ENCODE measurements at regions not wholly inside any gene's neighbourhood (a gene's known extent, or its start where the extent isn't known, plus 50 kb on each side); places are given as distances from the start of the nearest gene placed in this dataset.
"Not testable (repeated sequence)": the region's sequence is repeated elsewhere in the genome, so short reads cannot be mapped to it uniquely, and the experiment has no call there.

GRCh38 chr2:36170805-36171204 lies 184.8 kb upstream of the CRIM1 start:
- H3K4me1 ChIP-seq = no peaks in the 10 kb centered on the region
- H3K27me3 ChIP-seq = no peaks in the 10 kb centered on the region
- H3K36me3 ChIP-seq = no peaks in the 10 kb centered on the region
- intact Hi-C loops (cut with DNase I) = no loop called here
- no peak for ATAC-seq
- no peak overlapping the region for H3K4me3 ChIP-seq
- H3K9me3 ChIP-seq = no peaks in the 10 kb centered on the region
- no peak for TF ChIP-seq CTCF (IDR thresholded peaks at IDR 0.05)
- no peak overlapping the region for H3K27ac ChIP-seq
- 14 to 16% methylated on average over 2 of the region's 2 CpGs for WGBS, 2 donors
- no peak for FAIRE-seq
- DNase-seq = no peak

- Histone ChIP-seq H3K27ac (no peak overlapping the region), H3K4me3 (no peak overlapping the region), H3K4me1 (no peaks in the 10 kb centered on the region), H3K36me3 (no peaks in the 10 kb centered on the region), H3K27me3 (no peaks in the 10 kb centered on the region), H3K9me3 (no peaks in the 10 kb centered on the region)
- 3 to 13% methylated on average over 1 of the region's 1 CpG for WGBS, 2 donors
- FAIRE-seq (no peak), DNase-seq (no peak), ATAC-seq (no peak)
- no peak for TF ChIP-seq CTCF (IDR thresholded peaks at IDR 0.05)
- intact Hi-C loops (cut with DNase I) = no loop called here
Observed at GRCh38 chr2:36169843-36170242, 185.7 kb upstream of the CRIM1 start.

GRCh38 chr2:36168115-36168514 lies 187.5 kb upstream of the CRIM1 start:
- Histone ChIP-seq H3K36me3 (no peaks in the 10 kb centered on the region), H3K27ac (no peak overlapping the region), H3K4me3 (no peak overlapping the region), H3K27me3 (no peaks in the 10 kb centered on the region), H3K9me3 (no peaks in the 10 kb centered on the region), H3K4me1 (no peaks in the 10 kb centered on the region)
- DNase-seq (no peak), ATAC-seq (no peak), FAIRE-seq (no peak)
- no peak for TF ChIP-seq CTCF (IDR thresholded peaks at IDR 0.05)
- intact Hi-C loops (cut with DNase I) = no loop called here
- 58 to 62% methylated on average over 2 of the region's 2 CpGs for WGBS, 2 donors

- no peaks in the 10 kb centered on the region for H3K4me1 ChIP-seq
- no peak for FAIRE-seq
- H3K9me3 ChIP-seq = no peaks in the 10 kb centered on the region
- H3K36me3 ChIP-seq = no peaks in the 10 kb centered on the region
- 19 to 22% methylated on average over 4 of the region's 4 CpGs for WGBS, 2 donors
- DNase-seq = no peak
- H3K27ac ChIP-seq = no peak overlapping the region
- no peak for TF ChIP-seq CTCF (IDR thresholded peaks at IDR 0.05)
- intact Hi-C loops (cut with DNase I) = no loop called here
- H3K4me3 ChIP-seq = no peak overlapping the region
- H3K27me3 ChIP-seq = no peaks in the 10 kb centered on the region
- ATAC-seq = peak in 3 of 4 donors; percentile 34 to 70 (median 60)
Observed at GRCh38 chr2:36165132-36165531, 190.4 kb upstream of the CRIM1 start.

- FAIRE-seq = no peak
- no peak for TF ChIP-seq CTCF (IDR thresholded peaks at IDR 0.05)
- Histone ChIP-seq H3K9me3 (no peaks in the 10 kb centered on the region), H3K4me1 (no peaks in the 10 kb centered on the region), H3K27me3 (no peaks in the 10 kb centered on the region), H3K36me3 (no peaks in the 10 kb centered on the region), H3K27ac (no peak overlapping the region), H3K4me3 (no peak overlapping the region)
- peak in 1 of 4 donors; percentile 22 for ATAC-seq
- no peak for DNase-seq
- WGBS, 2 donors = 37 to 43% methylated on average over 3 of the region's 3 CpGs
- intact Hi-C loops (cut with DNase I) = no loop called here
Observed at GRCh38 chr2:36163520-36164254, 191.9 kb upstream of the CRIM1 start.

GRCh38 chr2:36157093-36157492 lies 198.5 kb upstream of the CRIM1 start:
- ATAC-seq; H3K36me3 ChIP-seq; intact Hi-C loops (cut with DNase I); FAIRE-seq; H3K9me3 ChIP-seq; H3K27me3 ChIP-seq; H3K4me3 ChIP-seq; H3K4me1 ChIP-seq; DNase-seq; H3K27ac ChIP-seq: not testable (repeated sequence)
- WGBS, 2 donors = 85 to 88% methylated on average over 1 of the region's 1 CpG
